NCI-H748 (cell line): ENCODE measurements at regions not wholly inside any gene's neighbourhood (a gene's known extent, or its start where the extent isn't known, plus 50 kb on each side); places are given as distances from the start of the nearest gene placed in this dataset.

Experiments
- DNase-seq: peaks from one replicate; lab custom pipeline; 2025; ENCODE audit not compliant: unreplicated experiment; lab: John Stamatoyannopoulos, UW

DNA sequence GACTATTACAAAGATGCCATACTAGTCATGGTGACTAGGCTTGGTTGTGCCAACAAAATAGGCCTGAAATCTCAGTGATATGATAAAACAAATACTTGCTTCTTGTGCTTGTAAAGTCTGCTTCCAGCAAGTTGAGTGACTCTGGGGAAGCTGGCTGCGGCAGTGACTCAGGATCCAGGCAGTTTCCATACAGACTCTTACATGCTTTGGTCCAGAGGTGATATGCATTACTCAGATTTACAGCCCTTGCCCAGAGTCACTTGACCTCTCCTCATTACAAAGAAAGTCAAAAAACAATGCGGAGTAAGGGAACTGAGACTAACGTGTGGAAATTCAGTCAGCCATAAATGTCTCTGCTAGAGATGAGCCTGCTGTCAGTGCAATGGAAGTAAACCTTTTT lies 387.5 kb downstream of the KCNA4 start:
- no peak for DNase-seq

DNA sequence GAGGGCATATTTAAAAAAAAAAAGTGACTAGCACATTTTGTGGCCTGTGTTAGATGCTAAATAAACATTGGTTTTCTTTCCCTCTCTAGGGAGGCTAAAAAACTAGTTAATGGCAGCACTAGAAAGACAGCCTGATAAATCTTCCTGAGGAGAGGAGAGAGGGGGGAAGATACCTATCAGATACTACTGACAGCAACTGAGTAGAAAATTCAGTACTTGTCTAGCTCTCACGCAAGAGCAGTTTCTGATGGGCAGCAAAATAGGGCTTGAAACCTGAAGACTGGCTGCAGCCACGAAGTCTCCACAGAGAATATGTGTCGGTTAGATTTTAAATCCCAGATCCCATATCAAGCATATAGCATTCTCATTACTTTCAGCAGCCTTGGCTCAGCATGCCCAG lies 388.2 kb downstream of the KCNA4 start:
- no peak for DNase-seq

DNA sequence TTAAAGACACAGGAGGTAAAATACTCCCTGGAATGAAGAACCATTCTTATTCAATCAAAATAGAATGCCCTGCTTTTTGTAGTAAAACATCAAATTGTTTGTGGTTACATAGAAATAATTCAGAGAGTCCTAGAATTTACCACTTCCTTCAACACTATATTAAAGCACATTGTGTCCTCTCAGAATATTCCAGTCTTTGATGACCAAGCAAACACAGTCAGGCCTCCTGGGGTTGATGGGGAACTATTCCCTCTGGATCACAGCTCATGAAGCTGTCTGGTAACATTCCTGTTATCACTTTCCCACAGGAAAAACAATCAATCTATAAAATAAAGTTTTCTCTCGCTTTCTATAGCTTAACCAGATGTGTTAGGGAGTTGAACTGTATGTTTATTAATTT lies 389.3 kb downstream of the KCNA4 start:
- DNase-seq, result no peak

DNA sequence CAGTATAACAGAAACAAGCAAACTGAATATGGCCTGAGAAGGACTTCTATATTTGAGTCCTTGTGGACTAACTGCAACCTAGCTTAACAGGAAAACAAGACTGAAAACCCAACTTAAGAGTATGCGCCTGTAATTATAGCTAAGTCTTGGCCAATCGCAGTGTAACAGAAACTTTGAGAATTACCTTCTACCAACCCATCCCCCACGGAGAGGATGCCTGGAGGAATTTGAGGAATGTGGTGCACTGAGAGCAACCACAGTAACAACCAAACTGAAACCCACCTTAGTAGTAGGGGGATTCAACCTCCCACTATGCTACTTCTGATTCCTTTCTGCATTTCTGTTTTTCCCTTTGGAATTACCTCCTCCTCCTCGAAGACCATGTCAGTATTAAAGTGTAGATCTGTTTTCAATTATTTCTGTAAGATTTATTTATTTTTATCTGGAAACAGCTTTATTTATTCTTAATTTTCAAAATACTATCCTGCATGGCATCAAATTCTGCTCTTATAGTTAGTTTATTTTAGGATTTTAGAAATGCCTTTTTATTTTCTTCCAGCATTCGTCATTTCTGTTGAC lies 393.6 kb downstream of the KCNA4 start:
- no peak for DNase-seq

DNA sequence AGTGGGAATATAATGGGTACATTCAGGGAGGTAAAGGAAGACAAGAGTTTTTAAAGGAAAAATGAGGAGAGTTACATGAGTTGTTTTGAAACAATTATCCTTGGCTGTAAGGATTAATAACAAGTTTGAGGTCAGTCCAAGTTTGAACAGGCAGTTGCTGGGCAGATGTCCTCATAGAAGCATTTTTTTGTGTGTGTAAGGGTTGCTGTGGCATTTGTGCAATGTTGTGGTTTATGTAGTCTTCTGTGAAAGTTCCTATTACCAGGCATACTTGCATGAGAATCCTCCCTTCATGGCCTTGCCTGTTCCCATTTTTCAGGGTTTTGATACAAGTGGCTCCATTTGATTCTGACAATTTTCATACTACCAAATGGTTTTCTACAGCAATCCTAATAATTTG lies 400.2 kb downstream of the KCNA4 start:
- no peak for DNase-seq

DNA sequence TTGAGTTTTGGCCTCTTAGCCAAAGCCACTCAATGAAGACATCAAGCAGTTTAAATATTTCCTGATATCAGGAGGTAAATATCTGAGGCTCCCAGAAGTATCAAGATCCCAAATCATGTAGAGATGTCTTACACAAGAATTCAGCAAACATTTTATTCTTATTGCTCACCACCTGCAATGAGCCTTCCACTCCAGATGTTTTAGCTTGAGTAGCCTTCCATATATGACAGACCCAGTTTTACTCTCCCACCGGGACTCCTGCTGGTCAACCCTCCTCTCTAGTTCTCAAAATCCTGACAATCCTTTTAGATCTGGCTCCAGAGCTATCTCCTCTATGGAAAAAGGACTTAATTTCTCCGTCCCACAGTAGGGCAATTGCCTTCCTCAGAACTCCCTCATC lies 404.4 kb downstream of the KCNA4 start:
- no peak for DNase-seq

DNA sequence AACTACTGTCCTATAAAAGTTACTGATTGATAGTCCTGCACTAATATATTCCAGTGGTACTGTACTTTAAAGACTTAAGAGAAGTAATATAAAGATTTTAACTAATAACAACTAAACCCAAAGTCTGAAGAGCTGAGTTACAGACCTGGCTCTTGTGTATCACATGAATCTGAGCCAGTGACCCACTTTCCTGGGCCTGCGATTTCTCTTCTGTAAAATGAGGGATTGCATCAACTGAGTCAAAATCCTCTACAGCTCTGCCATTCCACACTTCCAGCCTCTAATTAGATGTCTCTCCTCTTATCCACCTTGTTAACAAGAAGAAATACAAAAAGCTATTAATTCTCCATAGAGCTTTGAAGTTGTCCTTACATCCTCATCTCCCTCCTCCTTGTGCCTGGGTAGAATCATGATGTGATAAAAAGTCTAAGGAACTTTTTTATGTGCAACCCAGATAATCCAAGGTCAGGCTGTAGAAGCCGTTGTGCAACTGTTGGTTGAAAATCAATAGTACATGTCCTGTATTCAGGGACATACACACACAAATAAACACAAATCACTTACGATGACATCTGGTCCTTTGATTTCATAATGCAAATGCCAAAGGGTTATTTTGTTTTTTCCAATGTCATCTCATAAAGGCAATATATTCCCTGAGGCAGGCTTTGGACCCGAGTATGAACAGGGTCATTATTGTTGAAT lies 410.3 kb downstream of the KCNA4 start:
- DNase-seq, result no peak

DNA sequence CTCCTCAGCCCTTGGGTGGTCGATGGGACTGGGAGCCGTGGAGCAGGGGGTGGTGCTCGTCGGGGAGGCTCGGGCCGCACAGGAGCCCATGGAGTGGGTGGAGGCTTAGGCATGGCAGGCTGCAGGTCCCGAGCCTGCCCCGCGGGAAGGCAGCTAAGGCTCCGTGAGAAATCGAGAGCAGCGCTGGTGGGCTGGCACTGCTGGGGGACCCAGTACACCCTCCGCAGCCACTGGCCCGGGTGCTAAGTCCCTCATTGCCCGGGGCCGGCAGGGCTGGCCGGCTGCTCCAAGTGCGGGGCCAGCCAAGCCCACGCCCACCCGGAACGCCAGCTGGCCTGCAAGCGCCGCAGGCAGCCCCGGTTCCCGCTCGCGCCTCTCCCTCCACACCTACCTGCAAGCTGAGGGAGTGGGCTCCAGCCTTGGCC lies 416.7 kb downstream of the KCNA4 start:
- peak; percentile 3 for DNase-seq

DNA sequence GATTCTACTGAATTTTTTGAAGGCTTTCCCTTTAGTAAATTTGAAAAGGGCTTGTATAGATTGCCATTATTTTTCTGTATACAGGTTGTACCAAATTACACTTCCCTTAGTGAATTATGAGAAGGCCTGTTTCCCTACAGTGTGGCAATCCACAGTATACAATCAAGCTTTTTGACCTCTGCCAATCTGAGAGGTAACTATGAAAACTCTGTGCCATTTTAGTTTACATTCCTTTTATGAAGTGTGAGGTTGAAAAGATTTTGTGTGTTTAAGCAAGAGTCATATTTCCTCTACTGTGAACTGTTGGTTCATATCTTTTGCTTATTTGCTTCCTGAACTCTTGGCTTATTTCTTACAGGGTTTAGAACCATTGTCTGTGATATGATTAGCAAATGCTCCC lies 432.5 kb downstream of the KCNA4 start:
- DNase-seq, result no peak

DNA sequence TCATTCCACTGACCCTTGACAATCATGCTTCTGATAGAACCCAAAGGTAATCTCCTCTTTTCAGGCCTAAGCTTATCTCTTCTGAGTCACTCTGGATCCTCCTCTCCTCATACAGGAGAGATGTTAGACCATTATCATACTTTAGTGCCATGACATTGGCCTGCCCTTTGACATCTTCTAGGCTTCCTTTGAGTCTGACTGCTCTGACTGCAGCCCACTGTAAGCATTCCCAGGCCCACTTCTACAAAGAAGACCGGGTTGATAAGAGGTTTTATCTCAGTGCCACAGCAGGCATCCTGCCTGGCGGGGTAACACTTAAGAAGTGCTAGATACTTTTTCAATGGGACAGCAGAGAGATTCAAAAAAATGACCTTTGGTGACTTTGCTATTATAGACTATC lies 438.0 kb downstream of the KCNA4 start:
- DNase-seq, result no peak

DNA sequence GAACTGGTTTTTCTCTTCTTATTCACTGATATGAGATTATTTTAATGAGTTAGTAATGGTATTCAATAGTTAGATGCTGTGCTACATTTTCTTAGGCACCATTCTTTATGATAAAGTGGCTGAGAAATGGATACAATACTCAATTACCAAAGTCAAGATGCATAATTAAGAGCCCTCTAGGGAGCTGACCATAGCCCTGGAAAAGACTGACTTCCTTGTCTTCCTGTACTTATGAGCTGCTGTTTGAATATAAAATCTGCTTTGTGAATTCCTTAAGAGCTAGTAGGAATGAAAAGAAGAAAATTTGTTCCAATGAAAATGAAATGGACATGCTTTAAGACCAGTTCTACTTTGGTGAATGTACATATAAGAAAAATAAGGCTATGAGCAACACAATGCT lies 452.3 kb downstream of the KCNA4 start:
- DNase-seq, result no peak

DNA sequence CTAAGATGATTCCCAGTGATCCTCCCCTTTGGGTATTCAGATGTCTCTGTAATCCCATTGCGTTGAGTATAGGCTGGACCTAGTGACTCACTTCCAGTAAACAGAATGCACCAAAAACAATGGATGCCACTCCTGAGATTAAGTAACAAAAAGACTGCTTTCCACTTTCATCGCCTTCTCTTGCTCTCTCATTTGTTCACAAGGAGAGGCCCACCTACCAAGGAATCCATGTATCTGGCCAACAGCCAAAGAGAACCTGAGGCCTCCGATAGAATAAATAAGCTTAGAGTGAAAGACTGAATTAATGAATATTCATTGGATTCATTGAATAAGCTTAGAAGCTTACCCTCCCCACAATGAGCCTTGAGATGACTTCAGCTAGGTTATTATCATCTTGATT lies 454.6 kb downstream of the KCNA4 start:
- DNase-seq, result no peak

DNA sequence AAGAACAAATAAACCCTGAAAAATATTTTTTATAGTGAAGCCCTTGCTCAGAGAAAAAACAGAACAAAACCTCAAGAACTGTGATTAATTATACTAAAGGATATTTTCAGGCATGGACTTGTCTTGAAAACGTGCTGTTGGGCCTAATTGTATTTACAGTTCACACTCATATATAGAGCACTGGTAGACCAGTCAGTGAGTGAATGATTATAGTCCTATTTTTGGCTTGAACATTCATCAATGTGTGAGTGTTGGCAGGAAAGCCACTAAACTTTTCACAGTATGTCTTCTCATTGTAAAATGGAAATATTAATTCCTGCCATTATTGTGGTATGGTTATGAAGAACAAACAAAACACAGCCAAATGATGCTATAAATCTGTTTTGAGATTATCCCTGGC lies 462.8 kb downstream of the KCNA4 start:
- DNase-seq, result no peak

DNA sequence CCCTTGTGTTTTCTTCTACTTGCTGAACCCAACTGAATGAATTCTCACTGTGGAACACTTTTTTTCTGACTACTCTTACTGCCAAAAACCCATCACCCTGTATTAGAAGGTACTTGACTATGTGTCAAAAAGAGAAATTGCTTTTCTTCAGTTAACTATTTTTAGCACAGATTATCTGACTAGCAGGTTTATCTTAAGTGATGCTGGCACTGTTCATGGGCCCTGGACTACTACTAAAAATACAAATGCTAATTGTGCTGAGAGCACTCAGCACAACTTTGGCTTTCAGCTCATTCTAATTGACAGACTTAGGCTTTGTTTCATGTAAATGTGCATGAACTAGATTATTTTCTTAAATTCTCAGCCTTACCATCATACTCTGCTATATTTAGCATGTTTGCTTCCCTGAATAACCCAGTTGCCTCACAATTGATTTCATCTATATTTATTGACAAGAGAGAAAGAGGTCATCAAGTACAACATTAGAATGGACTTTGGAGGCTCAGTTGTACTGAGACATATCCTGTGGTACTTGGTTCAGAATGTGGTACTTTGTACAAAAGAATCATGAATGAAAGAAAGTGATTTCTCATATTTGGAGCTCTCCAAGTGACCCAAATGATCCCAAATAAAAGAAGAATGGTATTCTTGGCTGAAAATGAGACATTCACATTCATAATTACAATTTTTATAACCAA lies 478.3 kb downstream of the KCNA4 start:
- DNase-seq, result no peak

DNA sequence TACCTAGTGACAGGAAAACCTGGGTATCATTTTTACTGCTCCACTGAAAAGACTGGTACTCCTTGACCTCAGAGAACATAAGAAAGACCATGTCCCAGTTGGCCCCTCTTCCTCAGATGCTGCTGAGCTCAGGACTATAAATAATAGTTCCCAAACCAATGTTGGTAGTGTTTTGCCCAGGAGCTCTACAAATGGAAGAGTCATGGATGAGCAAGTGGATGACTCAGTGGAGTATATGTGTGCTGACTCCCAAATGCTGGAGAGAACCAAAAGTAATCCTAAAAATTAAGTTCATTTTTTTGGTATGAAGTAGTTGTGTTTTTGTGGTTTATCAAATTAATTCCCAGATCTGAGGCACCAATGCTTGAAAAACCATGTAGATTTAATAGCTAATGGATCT lies 482.0 kb downstream of the KCNA4 start:
- no peak for DNase-seq

DNA sequence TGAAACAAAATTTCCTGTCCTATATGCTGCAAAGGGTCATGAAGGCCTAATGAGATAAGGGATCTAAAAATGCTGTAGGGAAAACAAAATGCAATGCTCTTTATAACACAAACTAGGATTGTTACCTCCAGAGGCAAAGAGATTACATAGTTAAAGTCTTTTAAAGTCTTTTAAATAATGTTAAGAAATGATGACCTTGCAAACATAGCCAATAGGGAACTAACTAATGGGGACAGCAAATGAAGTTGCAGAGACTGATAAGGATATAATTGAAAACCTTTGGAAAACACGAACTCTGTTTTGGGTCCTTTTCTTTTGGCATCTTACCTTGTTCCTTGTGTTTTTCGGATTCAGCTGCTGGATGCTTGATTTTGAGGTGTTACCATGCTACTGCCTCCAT lies 485.9 kb downstream of the KCNA4 start:
- no peak for DNase-seq

DNA sequence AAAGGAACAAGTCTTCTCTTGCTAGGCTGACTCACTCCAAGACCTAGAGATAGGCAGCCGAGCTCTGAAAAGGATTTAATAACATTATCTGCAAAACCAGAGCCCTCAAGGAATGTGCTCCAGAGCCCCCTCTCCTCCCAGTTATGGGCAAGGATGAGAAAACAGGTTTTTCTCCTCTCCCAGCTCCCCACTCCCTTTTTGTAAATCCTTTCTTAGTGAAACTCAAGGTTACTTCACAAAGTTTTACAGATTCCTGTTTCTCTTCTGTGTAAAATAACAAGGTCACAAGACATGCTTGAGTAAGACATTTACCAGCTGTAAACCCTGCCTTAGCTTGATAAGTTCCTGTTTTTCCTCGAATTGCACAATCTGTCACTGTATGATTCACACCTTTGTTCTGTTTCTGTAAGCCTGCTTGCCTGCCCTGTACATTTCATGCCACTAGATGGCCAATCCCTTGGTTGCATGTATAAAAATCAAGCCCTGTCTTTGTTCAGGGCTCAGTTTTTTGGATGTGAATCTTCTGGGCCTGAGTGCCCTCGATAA lies 489.4 kb downstream of the KCNA4 start:
- DNase-seq, result no peak

DNA sequence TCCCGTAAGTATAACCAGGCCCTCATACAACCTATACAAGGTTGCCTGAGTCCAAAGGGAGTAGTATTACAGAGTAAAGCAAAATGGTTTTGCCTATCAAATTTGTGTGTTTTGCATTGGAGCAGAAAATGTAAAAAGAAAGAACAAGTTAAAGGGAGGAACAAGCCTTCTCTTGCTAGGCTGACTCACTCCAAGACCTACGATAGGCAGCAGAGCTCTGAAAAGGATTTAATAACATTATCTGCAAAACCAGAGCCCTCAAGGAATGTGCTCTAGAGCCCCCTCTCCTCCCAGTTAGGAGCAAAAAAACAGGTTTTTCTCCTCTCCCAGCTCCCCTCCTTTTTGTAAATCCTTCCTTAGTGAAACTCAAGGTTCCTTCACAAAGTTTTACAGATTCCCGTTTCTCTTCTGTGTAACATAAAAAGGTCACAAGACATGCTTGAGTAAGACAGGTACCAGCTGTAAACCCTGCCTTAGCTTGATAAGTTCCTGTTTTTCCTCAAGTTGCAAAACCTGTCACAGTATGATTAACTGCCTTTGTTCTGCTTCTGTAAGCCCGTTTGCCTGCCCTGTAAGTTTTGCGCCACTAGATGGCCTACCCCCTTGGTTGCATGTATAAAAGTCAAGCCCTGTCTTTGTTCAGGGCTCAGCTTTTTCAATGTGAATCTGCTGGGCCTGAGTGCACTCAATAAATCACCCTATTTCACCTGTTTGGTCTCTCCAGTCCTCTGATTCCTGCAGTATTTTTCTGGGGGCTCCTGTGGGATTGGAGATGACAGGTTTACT lies 498.2 kb downstream of the KCNA4 start:
- peak; percentile 10 for DNase-seq

DNA sequence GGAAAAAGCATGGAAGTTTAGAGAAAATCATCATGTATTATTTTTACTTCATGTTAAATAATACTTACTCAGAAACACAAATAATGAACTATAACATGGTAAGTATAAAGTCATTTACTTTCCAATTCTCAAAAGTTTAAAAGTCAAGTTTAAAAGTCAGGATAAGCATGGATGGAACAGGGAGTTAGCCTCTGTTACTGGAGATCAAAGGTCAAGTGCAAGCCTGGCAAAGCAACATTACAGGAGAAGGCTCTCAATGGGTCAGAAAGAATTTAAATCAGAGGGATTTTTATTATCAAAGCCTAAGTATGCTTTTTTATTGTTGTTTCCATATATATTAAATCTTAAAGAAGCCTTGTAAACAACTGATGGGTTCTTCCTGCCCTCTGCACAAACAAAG lies 505.4 kb downstream of the KCNA4 start:
- no peak for DNase-seq

DNA sequence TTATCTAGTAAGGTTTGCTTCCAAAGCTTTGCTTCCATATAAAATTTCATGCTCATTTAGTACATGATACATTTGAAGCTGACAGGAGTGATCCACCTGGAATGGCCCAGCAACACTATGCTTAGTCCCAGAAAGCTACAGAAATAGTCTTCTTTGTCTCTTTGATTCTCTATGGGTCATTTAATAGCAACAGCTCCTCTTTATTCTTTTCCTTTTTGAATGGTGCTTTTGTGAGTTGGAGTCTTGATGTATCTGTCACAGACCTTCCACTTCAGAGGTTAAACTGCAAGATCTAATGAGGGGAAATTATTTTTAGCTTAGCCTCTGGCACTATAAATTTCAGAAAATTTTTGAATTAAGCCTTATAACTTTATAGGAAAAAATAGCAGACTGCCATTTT lies 509.5 kb downstream of the KCNA4 start:
- no peak for DNase-seq

DNA sequence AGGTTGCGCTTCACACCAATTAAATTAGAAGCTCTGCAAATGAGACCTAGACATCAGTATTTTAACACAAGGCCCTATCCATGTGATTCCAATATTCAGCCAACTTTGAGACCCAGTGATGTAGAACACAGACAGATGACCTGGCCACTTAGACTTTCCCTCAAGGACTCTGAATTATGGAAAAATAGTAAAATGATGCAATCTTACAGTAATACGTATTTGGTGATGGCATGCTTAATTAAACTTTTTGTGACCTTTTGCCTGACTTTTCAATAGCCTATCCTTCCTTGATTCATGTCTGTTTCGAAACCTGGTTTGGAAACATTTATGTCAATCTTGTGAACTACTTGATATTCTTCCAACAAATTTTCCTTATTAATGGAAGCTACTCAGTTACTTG lies 521.2 kb downstream of the KCNA4 start:
- DNase-seq, result no peak

DNA sequence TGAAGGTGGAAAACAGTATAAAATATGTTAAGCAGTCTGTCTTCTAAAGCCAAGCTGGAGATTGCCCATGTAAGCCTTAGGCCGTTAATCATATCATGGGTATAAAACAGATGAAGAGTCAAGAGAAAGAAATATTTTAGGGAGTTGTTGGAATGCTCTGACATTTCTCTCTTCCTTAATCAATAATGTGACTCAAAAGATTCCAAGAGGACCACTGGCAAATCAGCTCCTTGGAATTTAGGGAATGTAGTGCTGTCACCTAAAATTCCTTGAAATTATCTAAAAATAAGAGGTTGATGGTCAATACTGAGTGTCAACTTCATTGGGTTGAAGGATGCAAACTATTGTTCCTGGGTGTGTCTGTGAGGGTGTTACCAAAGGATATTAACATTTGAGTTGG lies 525.9 kb downstream of the KCNA4 start:
- no peak for DNase-seq
